HEK293 (cell line): ENCODE measurements at regions not wholly inside any gene's neighbourhood (a gene's known extent, or its start where the extent isn't known, plus 50 kb on each side); places are given as distances from the start of the nearest gene placed in this dataset.

Source experiments
- CTCF ChIA-PET: fragments of 350-600 bp; formaldehyde crosslinking; extraction: SDS; loops from one replicate; lab custom pipeline; 2021; ENCODE audit warnings: antibody characterized with exemption; lab: Yijun Ruan, JAX
- POLR2A ChIA-PET: fragments of 300-600 bp; formaldehyde crosslinking; extraction: SDS; loops from one replicate; lab custom pipeline; 2020; ENCODE audit warnings: antibody characterized with exemption, inconsistent platforms; lab: Yijun Ruan, JAX
- H3K27ac ChIP-seq: fragments of 200-500 bp; sonication (Bioruptor generic); 2 replicates; pipeline ENCODE4 v1.5.1; 2014; ENCODE audit warnings: low read depth, low read length, control low read depth, inconsistent platforms; ENCODE audit errors: extremely low read depth
- H3K36me3 ChIP-seq, 2 experiments: fragments of 200-500 bp in 1 of 2; sonication (Bioruptor generic) in 1 of 2; 1 replicate in 1 of 2; 2 replicates in 1 of 2; pipeline ENCODE4 v1.5.1; 2014 to 2017; ENCODE audit warnings: inconsistent platforms in 2 of 2, low read length in 2 of 2; ENCODE audit not compliant: control insufficient read depth in 2 of 2, insufficient read depth in 1 of 2
- H3K4me1 ChIP-seq: fragments of 200-500 bp; sonication (Bioruptor generic); 2 replicates; pipeline ENCODE4 v1.5.1; 2014; ENCODE audit warnings: mild to moderate bottlenecking, low read length, inconsistent platforms; ENCODE audit not compliant: control insufficient read depth, insufficient read depth
- H3K4me3 ChIP-seq: 2 replicates; pipeline ENCODE4 v1.5.1; 2011; ENCODE audit warnings: low read depth, mild to moderate bottlenecking, control low read depth, low read length, moderate library complexity
- H3K9me3 ChIP-seq: fragments of 200-500 bp; sonication (Bioruptor generic); 2 replicates; pipeline ENCODE4 v1.5.1; 2014; ENCODE audit warnings: low read depth, low read length, inconsistent platforms; ENCODE audit not compliant: control insufficient read depth, insufficient read depth
- AEBP2 ChIP-seq: fragments of 450-650 bp; formaldehyde crosslinking; IDR thresholded peaks from 2 replicates; pipeline ENCODE4 v1.5.1; 2016; ENCODE audit warnings: missing biosample characterization, missing genetic modification characterization, borderline replicate concordance
- MZF1 ChIP-seq: fragments of 450-650 bp; formaldehyde crosslinking; IDR thresholded peaks from 2 replicates; pipeline ENCODE4 v1.5.1; 2017; ENCODE audit warnings: missing biosample characterization, missing genetic modification characterization, borderline replicate concordance
- PRDM2 ChIP-seq: fragments of 450-650 bp; formaldehyde crosslinking; IDR thresholded peaks from 2 replicates; pipeline ENCODE4 v1.5.1; 2016; ENCODE audit warnings: missing biosample characterization, missing genetic modification characterization, borderline replicate concordance
- REST ChIP-seq: fragments of 450-650 bp; formaldehyde crosslinking; IDR thresholded peaks from 2 replicates; pipeline ENCODE4 v1.5.1; 2016; ENCODE audit warnings: missing biosample characterization, missing genetic modification characterization
- SETDB1 ChIP-seq: IDR thresholded peaks from one replicate; pipeline ENCODE4 v1.6.1; 2017; ENCODE audit warnings: mild to moderate bottlenecking, low read length, moderate library complexity, mixed read lengths; ENCODE audit not compliant: insufficient read length
- ZBTB11 ChIP-seq: fragments of 450-650 bp; formaldehyde crosslinking; conservative IDR thresholded peaks from 2 replicates; pipeline ENCODE4 v1.5.1; 2016; ENCODE audit warnings: low read depth, missing biosample characterization, missing genetic modification characterization
- ZBTB7A ChIP-seq: fragments of 450-650 bp; formaldehyde crosslinking; IDR thresholded peaks from 2 replicates; pipeline ENCODE4 v1.5.1; 2016; ENCODE audit warnings: low read depth, missing biosample characterization, missing genetic modification characterization
- ZFP69B ChIP-seq: fragments of 450-650 bp; formaldehyde crosslinking; IDR thresholded peaks from 2 replicates; pipeline ENCODE4 v1.5.1; 2016; ENCODE audit warnings: missing biosample characterization, missing genetic modification characterization
- ZIC2 ChIP-seq: fragments of 450-650 bp; formaldehyde crosslinking; IDR thresholded peaks from 2 replicates; pipeline ENCODE4 v1.5.1; 2016; ENCODE audit warnings: missing biosample characterization, missing genetic modification characterization
- ZNF214 ChIP-seq: fragments of 450-650 bp; formaldehyde crosslinking; IDR thresholded peaks from 2 replicates; pipeline ENCODE4 v1.5.1; 2017; ENCODE audit warnings: missing biosample characterization, mild to moderate bottlenecking, missing genetic modification characterization, borderline replicate concordance
- ZNF37A ChIP-seq: fragments of 450-650 bp; IDR thresholded peaks from 2 replicates; pipeline ENCODE4 v1.5.1; 2018; ENCODE audit warnings: missing biosample characterization, missing genetic modification characterization
- ZNF623 ChIP-seq: fragments of 450-650 bp; formaldehyde crosslinking; IDR thresholded peaks from 2 replicates; pipeline ENCODE4 v1.5.1; 2016; ENCODE audit warnings: missing biosample characterization, missing genetic modification characterization
- ZNF692 ChIP-seq: fragments of 450-650 bp; formaldehyde crosslinking; IDR thresholded peaks from 2 replicates; pipeline ENCODE4 v1.5.1; 2016; ENCODE audit warnings: missing biosample characterization, missing genetic modification characterization
- ZXDB ChIP-seq: fragments of 450-650 bp; formaldehyde crosslinking; IDR thresholded peaks from 2 replicates; pipeline ENCODE4 v1.5.1; 2016; ENCODE audit warnings: missing biosample characterization, missing genetic modification characterization

GRCh38 chr12:65756956-65757511 is 67.2 kb upstream of the HMGA2 start:
- POLR2A ChIA-PET = no interaction called here
- H3K4me3 ChIP-seq = no peak overlapping the region
- H3K27ac ChIP-seq = no peak overlapping the region
- CTCF ChIA-PET = no interaction called here
- no peaks in the 10 kb centered on the region for H3K9me3 ChIP-seq
- no peaks in the 10 kb centered on the region for H3K36me3 ChIP-seq
- H3K4me1 ChIP-seq = no peaks in the 10 kb centered on the region
- TF ChIP-seq ZNF214 (tag by site-specific recombination) (no peak), ZIC2 (tag by site-specific recombination) (0 out of 2 replicates have a peak, but pooled peaks have one; percentile 20)

- H3K9me3 ChIP-seq = no peaks in the 10 kb centered on the region
- H3K4me3 ChIP-seq = no peak overlapping the region
- no peaks in the 10 kb centered on the region for H3K4me1 ChIP-seq
- no peak for TF ChIP-seq ZXDB (tag by site-specific recombination)
- no peak for TF ChIP-seq REST (tag by site-specific recombination)
- no peak for TF ChIP-seq PRDM2
- TF ChIP-seq ZNF623 = no peak
- TF ChIP-seq ZFP69B (tag by site-specific recombination) = no peak
- TF ChIP-seq MZF1 (tag by site-specific recombination) = no peak
- no peak for TF ChIP-seq ZBTB11 (tag by site-specific recombination)
- TF ChIP-seq ZNF37A (tag by site-specific recombination) = no peak
- no peak for TF ChIP-seq ZBTB7A (tag by site-specific recombination)
- TF ChIP-seq ZNF692 (tag by site-specific recombination) = no peak
- TF ChIP-seq AEBP2 = no peak
- TF ChIP-seq SETDB1 = no peak
- TF ChIP-seq, all 188 proteins: peak for 0
- H3K36me3 ChIP-seq = no peaks in the 10 kb centered on the region
- ChIA-PET POLR2A (interaction anchor here (1.1 kb wide), 1 partner anchor 14 kb away, joined by 3 read pairs; no protein-coding TSS in a partner anchor), CTCF (interaction anchor here (0.9 kb wide), 1 partner anchor 10 kb away, joined by 3 read pairs; no protein-coding TSS in a partner anchor)
- no peak overlapping the region for H3K27ac ChIP-seq
Measured at GRCh38 chr12:65758401-65758800, 65.9 kb upstream of the HMGA2 start.
